Peyer's patch (tissue), 4 donors: ENCODE measurements at regions not wholly inside any gene's neighbourhood (a gene's known extent, or its start where the extent isn't known, plus 50 kb on each side); places are given as distances from the start of the nearest gene placed in this dataset.

Experiments
- DNase-seq, 3 donors: peaks; one replicate each; pipeline ENCODE4 v3.0.0-alpha.2; 2017 to 2019
- H3K27ac ChIP-seq, 4 donors: fragments of 200-600 bp; sonication (generic); one replicate each; pipeline ENCODE4 v1.5.1; 2016 to 2019
- H3K27me3 ChIP-seq, 2 donors: fragments of 200-600 bp; sonication (generic); one replicate each; pipeline ENCODE4 v1.5.1; 2019
- H3K36me3 ChIP-seq, 3 donors: fragments of 200-600 bp; sonication (generic); one replicate each; pipeline ENCODE4 v1.5.1; 2016 to 2019
- H3K4me1 ChIP-seq, 4 donors: fragments of 200-600 bp; sonication (generic); one replicate each; pipeline ENCODE4 v1.5.1; 2016 to 2019
- H3K4me3 ChIP-seq, 4 donors: fragments of 200-600 bp; sonication (generic); 1 replicate in 3 of 4; 2 replicates in 1 of 4; pipeline ENCODE4 v1.5.1; 2016 to 2019; ENCODE audit warnings: mild to moderate bottlenecking in 1 of 4
- H3K9me3 ChIP-seq, 4 donors: fragments of 200-600 bp; sonication (generic); one replicate each; pipeline ENCODE4 v1.5.1; 2016 to 2019; ENCODE audit warnings: mild to moderate bottlenecking in 1 of 4
- POLR2A ChIP-seq, 2 donors: fragments of 450-650 bp; IDR thresholded peaks; one replicate each; pipeline ENCODE4 v1.5.1; 2017; ENCODE audit warnings: antibody characterized with exemption in 2 of 2, mild to moderate bottlenecking in 2 of 2, moderate library complexity in 2 of 2
- TF ChIP-seq, protein P1 (sequence below), 6 experiments: fragments of 450-650 bp in 4 of 6; fragments of 200-600 bp in 2 of 6; sonication (generic) in 1 of 6; IDR thresholded peaks; one replicate each; pipeline ENCODE4 v1.5.1; 2017 to 2019; ENCODE audit warnings: antibody characterized with exemption in 6 of 6, mild to moderate bottlenecking in 3 of 6, moderate library complexity in 1 of 6

DNA sequence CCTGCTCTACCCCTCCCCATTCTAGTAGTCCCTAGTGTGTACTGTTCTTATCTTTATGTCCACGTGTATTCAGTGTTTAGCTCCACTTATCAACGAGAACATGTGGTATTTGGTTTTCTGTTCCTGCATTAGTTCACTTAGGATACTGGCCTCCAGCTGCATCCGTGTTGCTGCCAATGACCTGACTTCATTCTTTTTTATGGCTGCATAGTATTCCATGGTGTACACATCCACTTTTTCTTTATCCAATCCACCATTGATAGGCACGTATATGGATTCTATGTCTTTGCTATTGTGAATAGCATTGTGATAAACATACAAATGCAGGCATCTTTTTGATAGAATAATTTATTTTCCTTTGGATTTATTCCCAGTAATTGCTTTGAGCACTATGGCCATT is 327.7 kb downstream of the DUSP6 start:
- no peaks in the 10 kb centered on the region for H3K4me1 ChIP-seq
- H3K36me3 ChIP-seq: no peaks in the 10 kb centered on the region
- TF ChIP-seq, protein P1, sequence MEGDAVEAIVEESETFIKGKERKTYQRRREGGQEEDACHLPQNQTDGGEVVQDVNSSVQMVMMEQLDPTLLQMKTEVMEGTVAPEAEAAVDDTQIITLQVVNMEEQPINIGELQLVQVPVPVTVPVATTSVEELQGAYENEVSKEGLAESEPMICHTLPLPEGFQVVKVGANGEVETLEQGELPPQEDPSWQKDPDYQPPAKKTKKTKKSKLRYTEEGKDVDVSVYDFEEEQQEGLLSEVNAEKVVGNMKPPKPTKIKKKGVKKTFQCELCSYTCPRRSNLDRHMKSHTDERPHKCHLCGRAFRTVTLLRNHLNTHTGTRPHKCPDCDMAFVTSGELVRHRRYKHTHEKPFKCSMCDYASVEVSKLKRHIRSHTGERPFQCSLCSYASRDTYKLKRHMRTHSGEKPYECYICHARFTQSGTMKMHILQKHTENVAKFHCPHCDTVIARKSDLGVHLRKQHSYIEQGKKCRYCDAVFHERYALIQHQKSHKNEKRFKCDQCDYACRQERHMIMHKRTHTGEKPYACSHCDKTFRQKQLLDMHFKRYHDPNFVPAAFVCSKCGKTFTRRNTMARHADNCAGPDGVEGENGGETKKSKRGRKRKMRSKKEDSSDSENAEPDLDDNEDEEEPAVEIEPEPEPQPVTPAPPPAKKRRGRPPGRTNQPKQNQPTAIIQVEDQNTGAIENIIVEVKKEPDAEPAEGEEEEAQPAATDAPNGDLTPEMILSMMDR (IDR thresholded peaks at IDR 0.05): no peak
- no peak for TF ChIP-seq POLR2A (IDR thresholded peaks at IDR 0.05)
- no peak for DNase-seq
- no peak overlapping the region for H3K4me3 ChIP-seq
- no peaks in the 10 kb centered on the region for H3K9me3 ChIP-seq
- no peaks in the 10 kb centered on the region for H3K27me3 ChIP-seq
- H3K27ac ChIP-seq: no peak overlapping the region

DNA sequence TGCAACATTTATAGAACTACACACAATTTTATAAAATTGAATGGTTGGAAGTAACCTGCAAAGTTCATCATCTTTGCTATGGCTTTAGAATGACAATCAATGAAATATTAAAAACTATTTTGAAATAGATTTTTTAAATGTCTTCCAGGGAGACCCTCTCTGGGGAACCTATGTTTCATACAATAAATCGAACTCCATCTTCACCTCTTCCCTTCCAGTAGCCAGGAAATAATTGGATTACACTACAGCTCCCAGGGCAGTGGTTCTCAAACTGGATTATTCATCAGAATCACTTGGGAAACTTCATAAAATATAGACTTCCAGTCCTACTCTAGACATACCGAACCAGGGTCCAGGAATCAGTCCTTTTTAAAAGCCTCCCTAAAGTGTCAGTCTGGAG is 328.4 kb downstream of the DUSP6 start:
- Histone ChIP-seq H3K4me1 (no peaks in the 10 kb centered on the region), H3K27ac (no peak overlapping the region), H3K4me3 (no peak overlapping the region), H3K9me3 (no peaks in the 10 kb centered on the region), H3K27me3 (no peaks in the 10 kb centered on the region), H3K36me3 (no peaks in the 10 kb centered on the region)
- TF ChIP-seq POLR2A (IDR thresholded peaks at IDR 0.05): no peak
- no peak for DNase-seq

GRCh38 chr12:89020689-89021088 is 331.6 kb downstream of the DUSP6 start:
- Histone ChIP-seq H3K9me3 (no peaks in the 10 kb centered on the region), H3K36me3 (no peaks in the 10 kb centered on the region), H3K27me3 (no peaks in the 10 kb centered on the region), H3K4me1 (no peaks in the 10 kb centered on the region), H3K4me3 (no peak overlapping the region), H3K27ac (no peak overlapping the region)
- TF ChIP-seq POLR2A (IDR thresholded peaks at IDR 0.05): no peak
- TF ChIP-seq, protein P1 (IDR thresholded peaks at IDR 0.05): no peak
- DNase-seq: no peak

DNA sequence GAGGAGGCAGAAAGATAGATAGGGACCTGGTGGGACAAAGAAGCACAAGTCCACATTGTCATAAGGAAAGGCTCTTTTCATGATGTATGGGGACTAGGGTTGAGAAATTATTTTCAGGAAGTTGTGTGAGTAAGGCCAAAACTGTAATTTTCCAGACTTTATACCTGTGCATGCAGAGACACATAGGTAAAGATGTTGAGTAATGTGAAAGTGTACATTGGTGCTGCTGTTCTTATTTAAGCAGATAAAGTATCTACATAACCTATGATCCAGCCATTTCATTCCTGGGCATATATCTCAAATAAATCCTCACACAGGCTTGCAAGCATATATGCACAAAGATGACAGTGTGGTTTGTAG is 332.2 kb downstream of the DUSP6 start:
- no peaks in the 10 kb centered on the region for H3K4me1 ChIP-seq
- DNase-seq: no peak
- no peaks in the 10 kb centered on the region for H3K27me3 ChIP-seq
- H3K27ac ChIP-seq: no peak overlapping the region
- H3K36me3 ChIP-seq: no peaks in the 10 kb centered on the region
- H3K4me3 ChIP-seq: no peak overlapping the region
- H3K9me3 ChIP-seq: no peaks in the 10 kb centered on the region
- no peak for TF ChIP-seq POLR2A (IDR thresholded peaks at IDR 0.05)

DNA sequence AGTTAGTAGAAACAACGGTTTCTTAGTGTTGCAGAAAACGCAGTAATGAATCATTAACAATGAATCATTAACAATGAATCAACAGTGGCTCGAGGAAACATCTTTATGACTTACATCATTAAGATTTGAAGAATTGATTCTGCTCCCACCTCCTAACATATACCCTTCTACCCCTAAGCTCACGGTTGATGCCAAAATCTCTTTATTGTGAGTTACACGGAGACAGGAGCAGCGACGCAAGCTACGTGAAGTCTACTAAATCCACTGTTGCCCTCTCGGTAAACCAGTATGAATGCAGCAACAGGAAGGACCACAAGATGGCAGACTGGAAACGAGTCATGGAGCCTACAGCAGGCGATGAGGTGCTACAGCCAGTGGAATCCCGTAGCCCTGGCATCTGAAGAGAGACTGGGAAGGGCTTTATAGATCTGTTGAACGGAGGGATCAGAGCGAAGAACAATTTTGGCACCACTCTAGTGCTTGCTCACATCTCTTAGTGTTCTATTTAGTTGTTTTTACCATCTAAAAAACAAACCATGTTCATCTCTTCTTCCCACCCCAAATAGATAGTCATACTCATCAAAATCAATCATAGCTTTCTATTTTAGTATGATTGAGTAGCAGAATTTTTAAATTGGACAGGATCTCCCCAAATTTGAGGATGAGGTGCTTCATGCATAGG is 332.7 kb downstream of the DUSP6 start:
- no peaks in the 10 kb centered on the region for H3K36me3 ChIP-seq
- H3K4me3 ChIP-seq: peak overlapping the region in 2 of 4 donors; percentile 30 to 40
- no peak for TF ChIP-seq POLR2A (IDR thresholded peaks at IDR 0.05)
- TF ChIP-seq, protein P1 (IDR thresholded peaks at IDR 0.05): peak; percentile 36 to 92 (median 79)
- peak; percentile 58 to 94 (median 74) for DNase-seq
- no peaks in the 10 kb centered on the region for H3K4me1 ChIP-seq
- no peak overlapping the region for H3K27ac ChIP-seq
- no peaks in the 10 kb centered on the region for H3K9me3 ChIP-seq
- H3K27me3 ChIP-seq: no peaks in the 10 kb centered on the region

DNA sequence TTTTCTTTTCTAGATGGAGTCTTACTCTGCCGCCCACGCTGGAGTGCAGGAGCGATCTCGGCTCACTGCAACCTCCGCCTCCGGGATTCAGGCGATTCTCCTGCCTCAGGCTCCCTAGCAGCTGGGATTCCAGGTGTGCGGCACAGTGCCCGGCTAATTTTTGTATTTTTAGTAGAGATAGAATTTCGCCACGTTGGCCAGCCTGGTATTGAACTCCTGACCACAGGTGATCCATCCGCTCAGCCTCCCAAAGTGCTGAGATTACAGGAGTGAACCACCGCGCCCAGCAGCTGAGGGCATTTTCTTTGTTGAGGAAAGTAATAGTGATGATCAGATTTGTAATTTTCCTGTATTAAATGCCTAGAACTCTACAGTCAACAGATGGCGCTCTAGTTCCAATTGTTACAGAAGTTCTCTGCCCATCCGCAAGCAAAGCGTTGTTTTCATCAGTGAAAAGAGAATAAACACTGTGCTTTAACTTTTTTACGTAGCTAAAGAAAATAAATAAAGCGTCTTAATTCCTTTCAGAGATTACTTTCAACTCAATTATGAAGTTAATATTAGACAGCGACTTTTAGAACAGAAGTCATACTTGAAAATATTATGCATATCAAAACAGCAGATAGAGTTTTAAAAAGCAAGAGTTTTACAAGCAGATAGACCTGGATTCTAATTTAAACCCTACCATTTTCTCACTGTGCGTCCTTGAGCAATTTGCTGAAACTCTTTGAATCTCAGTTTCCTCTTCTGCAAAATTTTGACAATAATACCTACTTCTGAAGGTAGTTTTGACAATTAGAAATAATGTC is 335.1 kb downstream of the DUSP6 start:
- no peak overlapping the region for H3K4me3 ChIP-seq
- peak in 2 of 3 donors; percentile 23 to 48 for DNase-seq

More for the DNA sequence above, 335.1 kb downstream of the DUSP6 start:
- no peaks in the 10 kb centered on the region for H3K27me3 ChIP-seq
- TF ChIP-seq POLR2A (IDR thresholded peaks at IDR 0.05): no peak
- TF ChIP-seq, protein P1 (IDR thresholded peaks at IDR 0.05): peak; percentile 38 to 80 (median 74)
- no peak overlapping the region for H3K27ac ChIP-seq
- no peaks in the 10 kb centered on the region for H3K36me3 ChIP-seq
- H3K9me3 ChIP-seq: no peaks in the 10 kb centered on the region
- H3K4me1 ChIP-seq: no peaks in the 10 kb centered on the region
